Caco-2 (cell line): ENCODE measurements at regions not wholly inside any gene's neighbourhood (a gene's known extent, or its start where the extent isn't known, plus 50 kb on each side); places are given as distances from the start of the nearest gene placed in this dataset.

Experiments used
- BruUV-seq: library from RNA; stranded (reverse); fragments of 400-500 nt; replicated peaks from 2 replicates; lab custom pipeline; 2021; lab: Mats Ljungman, UMichigan
- CTCF ChIA-PET: fragments of 300-600 bp; sonication (Branson Sonifier 250); formaldehyde crosslinking; loops from one replicate; lab custom pipeline; 2022; ENCODE audit warnings: antibody characterized with exemption; lab: Charles Lee
- POLR2A ChIA-PET: fragments of 300-600 bp; sonication (Branson Sonifier 250); formaldehyde crosslinking; loops from one replicate; lab custom pipeline; 2022; ENCODE audit warnings: antibody characterized with exemption; lab: Charles Lee
- DNase-seq, 2 experiments: peaks; one replicate each; pipeline versions ENCODE4 v3.0.0 to v3.0.0-alpha.2; 2020 to 2022
- H3K27me3 ChIP-seq: replicated peaks from 2 replicates; pipeline ENCODE4 v1.6.0; 2011; ENCODE audit warnings: low read length; ENCODE audit not compliant: control insufficient read depth, insufficient read depth
- H3K36me3 ChIP-seq: 2 replicates; pipeline ENCODE4 v1.5.1; 2011; ENCODE audit warnings: low read length; ENCODE audit not compliant: control insufficient read depth, insufficient read depth
- H3K4me1 ChIP-seq: fragments of 250-450 bp; sonication (Bioruptor Pico); 2 replicates; pipeline ENCODE4 v1.5.1; 2020; ENCODE audit warnings: mild to moderate bottlenecking
- H3K4me3 ChIP-seq: 2 replicates; pipeline ENCODE4 v1.5.1; 2011; ENCODE audit warnings: low read depth, mild to moderate bottlenecking, control low read depth, low read length
- H3K9me3 ChIP-seq: fragments of 250-450 bp; sonication (Bioruptor Pico); 2 replicates; pipeline ENCODE4 v1.5.1; 2020; ENCODE audit warnings: mild to moderate bottlenecking, moderate library complexity
- H3K27ac Mint-ChIP-seq: one replicate; pipeline ENCODE4 v1.8.0; 2022; ENCODE audit warnings: mixed read lengths; ENCODE audit not compliant: unreplicated experiment
- H3K27me3 Mint-ChIP-seq: one replicate; pipeline ENCODE4 v1.8.0; 2022; ENCODE audit warnings: mixed read lengths; ENCODE audit not compliant: insufficient read depth, unreplicated experiment
- H3K36me3 Mint-ChIP-seq: one replicate; pipeline ENCODE4 v1.8.0; 2022; ENCODE audit warnings: mild to moderate bottlenecking, mixed read lengths; ENCODE audit not compliant: insufficient read depth, unreplicated experiment
- H3K4me1 Mint-ChIP-seq: one replicate; pipeline ENCODE4 v1.8.0; 2022; ENCODE audit warnings: low read depth, mixed read lengths; ENCODE audit not compliant: unreplicated experiment
- H3K4me3 Mint-ChIP-seq: one replicate; pipeline ENCODE4 v1.8.0; 2022; ENCODE audit warnings: mild to moderate bottlenecking, moderate library complexity, mixed read lengths; ENCODE audit not compliant: unreplicated experiment
- H3K9me3 Mint-ChIP-seq: one replicate; pipeline ENCODE4 v1.8.0; 2022; ENCODE audit warnings: mixed read lengths; ENCODE audit not compliant: unreplicated experiment
- CTCF ChIP-seq, 2 experiments: fragments of 200-600 bp in 1 of 2; IDR thresholded peaks; 1 replicate in 1 of 2; 2 replicates in 1 of 2; pipeline versions ENCODE4 v1.5.1 to v1.8.0; 2011 to 2022; ENCODE audit warnings: antibody characterized with exemption in 1 of 2, control low read depth in 1 of 2, inconsistent platforms in 1 of 2, low read depth in 1 of 2, low read length in 1 of 2, mild to moderate bottlenecking in 1 of 2, moderate library complexity in 1 of 2; ENCODE audit not compliant: insufficient read depth in 1 of 2, severe bottlenecking in 1 of 2, unreplicated experiment in 1 of 2
- intact Hi-C: fragments of 100-400 bp; cut with micrococcal nuclease; formaldehyde crosslinking; loops from one replicate; pipeline ENCODE4 v1.10.0; 2022; ENCODE audit not compliant: unreplicated experiment

- H3K36me3 Mint-ChIP-seq = no peaks in the 10 kb centered on the region
- H3K4me1 Mint-ChIP-seq = peaks cover 7% of the 10 kb centered on the region
- BruUV-seq = no TSS peak
- Histone ChIP-seq H3K4me3 (no peak overlapping the region), H3K36me3 (no peaks in the 10 kb centered on the region), H3K9me3 (no peaks in the 10 kb centered on the region), H3K27me3 (no peaks in the 10 kb centered on the region), H3K4me1 (no peaks in the 10 kb centered on the region)
- no peak overlapping the region for H3K27ac Mint-ChIP-seq
- ChIA-PET CTCF (interaction anchor here (0.7 kb wide), 1 partner anchor 538 kb away, joined by 3 read pairs; no protein-coding TSS in a partner anchor), POLR2A (no interaction called here)
- H3K4me3 Mint-ChIP-seq = no peak overlapping the region
- no peaks in the 10 kb centered on the region for H3K9me3 Mint-ChIP-seq
- no peak for TF ChIP-seq CTCF (IDR thresholded peaks at IDR 0.05; ENCODE audit: insufficient read depth in 1 of 2, low read depth in 1 of 2, low read length in 1 of 2, severe bottlenecking in 1 of 2, unreplicated experiment in 1 of 2)
- no peaks in the 10 kb centered on the region for H3K27me3 Mint-ChIP-seq
- no peak for DNase-seq
- intact Hi-C loops = no loop called here
Measured at GRCh38 chr20:34163307-34163706, 51.3 kb upstream of the EIF2S2 start.

- H3K27me3 Mint-ChIP-seq = no peaks in the 10 kb centered on the region
- Histone ChIP-seq H3K36me3 (no peaks in the 10 kb centered on the region), H3K9me3 (no peaks in the 10 kb centered on the region), H3K4me3 (no peak overlapping the region), H3K27me3 (no peaks in the 10 kb centered on the region), H3K4me1 (no peaks in the 10 kb centered on the region)
- no peaks in the 10 kb centered on the region for H3K36me3 Mint-ChIP-seq
- no TSS peak for BruUV-seq
- DNase-seq = no peak
- no peaks in the 10 kb centered on the region for H3K9me3 Mint-ChIP-seq
- no peak overlapping the region for H3K27ac Mint-ChIP-seq
- ChIA-PET POLR2A (interaction anchor here (2.0 kb wide), 1 partner anchor 52 kb away, joined by 5 read pairs; the partner anchor contains the start of gene EIF2S2), CTCF (interaction anchor here (0.6 kb wide), 1 partner anchor 23 kb away, joined by 3 read pairs; no protein-coding TSS in a partner anchor)
- intact Hi-C loops = no loop called here
- TF ChIP-seq CTCF (IDR thresholded peaks at IDR 0.05; ENCODE audit: insufficient read depth in 1 of 2, low read depth in 1 of 2, low read length in 1 of 2, severe bottlenecking in 1 of 2, unreplicated experiment in 1 of 2) = no peak
- H3K4me1 Mint-ChIP-seq = peaks cover under 1% of the 10 kb centered on the region
- no peak overlapping the region for H3K4me3 Mint-ChIP-seq
Measured at GRCh38 chr20:34164381-34164984, 52.4 kb upstream of the EIF2S2 start.

GRCh38 chr20:34165018-34165619 lies 53.1 kb upstream of the EIF2S2 start:
- no peak for DNase-seq
- CTCF ChIA-PET = no interaction called here
- H3K4me1 Mint-ChIP-seq = no peaks in the 10 kb centered on the region

More at GRCh38 chr20:34165018-34165619, 53.1 kb upstream of the EIF2S2 start:
- intact Hi-C loops = no loop called here
- Histone ChIP-seq H3K27me3 (no peaks in the 10 kb centered on the region), H3K9me3 (no peaks in the 10 kb centered on the region), H3K4me3 (no peak overlapping the region), H3K4me1 (no peaks in the 10 kb centered on the region), H3K36me3 (no peaks in the 10 kb centered on the region)
- no peaks in the 10 kb centered on the region for H3K9me3 Mint-ChIP-seq
- H3K36me3 Mint-ChIP-seq = no peaks in the 10 kb centered on the region
- POLR2A ChIA-PET = interaction anchor here (2.0 kb wide), 1 partner anchor 53 kb away, joined by 5 read pairs; the partner anchor contains the start of gene EIF2S2
- no peak for TF ChIP-seq CTCF (IDR thresholded peaks at IDR 0.05; ENCODE audit: insufficient read depth in 1 of 2, low read depth in 1 of 2, low read length in 1 of 2, severe bottlenecking in 1 of 2, unreplicated experiment in 1 of 2)
- BruUV-seq = no TSS peak
- H3K27ac Mint-ChIP-seq = no peak overlapping the region
- no peak overlapping the region for H3K4me3 Mint-ChIP-seq
- H3K27me3 Mint-ChIP-seq = no peaks in the 10 kb centered on the region
